PC-9 (cell line): ENCODE measurements at regions not wholly inside any gene's neighbourhood (a gene's known extent, or its start where the extent isn't known, plus 50 kb on each side); places are given as distances from the start of the nearest gene placed in this dataset.
"Not testable (repeated sequence)": the region's sequence is repeated elsewhere in the genome, so short reads cannot be mapped to it uniquely, and the experiment has no call there.

Experiments used
- CTCF ChIP-seq: fragments of 200-600 bp; sonication (generic); conservative IDR thresholded peaks from 2 replicates; pipeline ENCODE4 v1.6.1; 2017; ENCODE audit warnings: mixed run types, antibody characterized with exemption, mild to moderate bottlenecking, moderate library complexity
- EZH2 ChIP-seq: fragments of 200-600 bp; sonication (generic); IDR thresholded peaks from 2 replicates; pipeline ENCODE4 v1.8.0; 2017; ENCODE audit warnings: antibody characterized with exemption, low read depth

- TF ChIP-seq CTCF, EZH2: not testable (repeated sequence)
Observed at GRCh38 chr9:97148428-97148827, 109.5 kb upstream of the CTSV start.
